Esophagus squamous epithelium (tissue), 5 donors: ENCODE measurements at regions not wholly inside any gene's neighbourhood (a gene's known extent, or its start where the extent isn't known, plus 50 kb on each side); places are given as distances from the start of the nearest gene placed in this dataset.

Source experiments
- DNase-seq: peaks from one replicate; lab custom pipeline; 2025; lab: John Stamatoyannopoulos, UW
- H3K27ac ChIP-seq, 4 donors: fragments of 200-600 bp; sonication (generic); one replicate each; pipeline ENCODE4 v1.5.1; 2016 to 2019; ENCODE audit warnings: mild to moderate bottlenecking in 1 of 4
- H3K27me3 ChIP-seq, 4 donors: fragments of 200-600 bp; sonication (generic); 1 replicate in 3 of 4; 2 replicates in 1 of 4; pipeline versions ENCODE4 v1.5.1 to v1.6.0; 2017 to 2021; ENCODE audit warnings: antibody characterized with exemption in 1 of 4
- H3K36me3 ChIP-seq, 3 donors: fragments of 200-600 bp; sonication (generic); one replicate each; pipeline ENCODE4 v1.5.1; 2016 to 2019
- H3K4me1 ChIP-seq, 3 donors: fragments of 200-600 bp; sonication (generic); one replicate each; pipeline ENCODE4 v1.5.1; 2017 to 2019
- H3K4me3 ChIP-seq, 4 donors: fragments of 200-600 bp; sonication (generic); 1 replicate in 3 of 4; 2 replicates in 1 of 4; pipeline ENCODE4 v1.5.1; 2016 to 2019; ENCODE audit warnings: mild to moderate bottlenecking in 2 of 4, moderate library complexity in 1 of 4
- H3K9me3 ChIP-seq, 3 donors: fragments of 200-600 bp; sonication (generic); one replicate each; pipeline ENCODE4 v1.5.1; 2016 to 2019
- CTCF ChIP-seq, 6 experiments: fragments of 450-650 bp in 4 of 6; fragments of 200-600 bp in 2 of 6; sonication (generic) in 2 of 6; IDR thresholded peaks; one replicate each; pipeline ENCODE4 v1.5.1; 2016 to 2019; ENCODE audit warnings: antibody characterized with exemption in 6 of 6, mild to moderate bottlenecking in 4 of 6, moderate library complexity in 4 of 6
- POLR2A ChIP-seq, 4 donors: fragments of 450-650 bp; IDR thresholded peaks; one replicate each; pipeline ENCODE4 v1.6.1; 2017; ENCODE audit warnings: antibody characterized with exemption in 4 of 4, mild to moderate bottlenecking in 4 of 4, moderate library complexity in 3 of 4
- WGBS, 2 donors: methylation state at CpG; one replicate each; pipeline ENCODE4 v1.1.5; 2018; 5-methylcytosine and 5-hydroxymethylcytosine counted together
- intact Hi-C: fragments of 100-400 bp; cut with DNase I; formaldehyde crosslinking; loops from one replicate; pipeline ENCODE4 v1.15.0; 2022
- donor health status: DM: yes; HTN: yes; CAD: no.

- DNase-seq: no peak
- no peak overlapping the region for H3K4me3 ChIP-seq
- H3K9me3 ChIP-seq: no peaks in the 10 kb centered on the region
- TF ChIP-seq POLR2A (IDR thresholded peaks at IDR 0.05) (no peak), CTCF (IDR thresholded peaks at IDR 0.05) (no peak)
- H3K27ac ChIP-seq: no peak overlapping the region
- H3K36me3 ChIP-seq: no peaks in the 10 kb centered on the region
- no peaks in the 10 kb centered on the region for H3K4me1 ChIP-seq
- no peaks in the 10 kb centered on the region for H3K27me3 ChIP-seq
- intact Hi-C loops: no loop called here
Observed at GRCh38 chr5:50927953-50928352, 261.5 kb downstream of the PARP8 start.

GRCh38 chr5:50929174-50929573 lies 262.7 kb downstream of the PARP8 start:
- H3K27me3 ChIP-seq: no peaks in the 10 kb centered on the region
- intact Hi-C loops: no loop called here
- no peak for DNase-seq
- no peak overlapping the region for H3K27ac ChIP-seq
- H3K4me1 ChIP-seq: no peaks in the 10 kb centered on the region
- WGBS, 2 donors: 37 to 57% methylated on average over 3 of the region's 3 CpGs
- no peaks in the 10 kb centered on the region for H3K36me3 ChIP-seq
- no peak for TF ChIP-seq CTCF (IDR thresholded peaks at IDR 0.05)
- no peak overlapping the region for H3K4me3 ChIP-seq
- H3K9me3 ChIP-seq: no peaks in the 10 kb centered on the region

GRCh38 chr5:50934343-50934742 lies 267.9 kb downstream of the PARP8 start:
- H3K27me3 ChIP-seq: no peaks in the 10 kb centered on the region
- intact Hi-C loops: no loop called here
- TF ChIP-seq POLR2A (IDR thresholded peaks at IDR 0.05): no peak
- TF ChIP-seq CTCF (IDR thresholded peaks at IDR 0.05): no peak

GRCh38 chr5:50945139-50945538 lies 278.7 kb downstream of the PARP8 start:
- Histone ChIP-seq H3K36me3 (no peaks in the 10 kb centered on the region), H3K4me3 (no peak overlapping the region), H3K27ac (no peak overlapping the region), H3K4me1 (no peaks in the 10 kb centered on the region), H3K9me3 (no peaks in the 10 kb centered on the region), H3K27me3 (no peaks in the 10 kb centered on the region)
- no CpG with 5 or more reads among the region's 2 CpGs for WGBS, 2 donors
- intact Hi-C loops: no loop called here
- no peak for TF ChIP-seq POLR2A (IDR thresholded peaks at IDR 0.05)
- TF ChIP-seq CTCF (IDR thresholded peaks at IDR 0.05): no peak
- DNase-seq: no peak

More at GRCh38 chr5:50934343-50934742, 267.9 kb downstream of the PARP8 start:
- WGBS, 2 donors: 34 to 58% methylated on average over 2 of the region's 2 CpGs
- no peaks in the 10 kb centered on the region for H3K36me3 ChIP-seq
- H3K27ac ChIP-seq: no peak overlapping the region
- H3K4me3 ChIP-seq: no peak overlapping the region
- no peaks in the 10 kb centered on the region for H3K4me1 ChIP-seq
- no peaks in the 10 kb centered on the region for H3K9me3 ChIP-seq
- no peak for DNase-seq

GRCh38 chr5:50947906-50948683 lies 281.7 kb downstream of the PARP8 start:
- Histone ChIP-seq H3K4me3 (no peak overlapping the region), H3K36me3 (no peaks in the 10 kb centered on the region), H3K27me3 (no peaks in the 10 kb centered on the region), H3K27ac (no peak overlapping the region), H3K9me3 (no peaks in the 10 kb centered on the region), H3K4me1 (no peaks in the 10 kb centered on the region)
- no peak for TF ChIP-seq CTCF (IDR thresholded peaks at IDR 0.05)
- TF ChIP-seq POLR2A (IDR thresholded peaks at IDR 0.05): no peak
- 66 to 67% methylated on average over 6 of the region's 6 CpGs for WGBS, 2 donors
- intact Hi-C loops: no loop called here
- DNase-seq: no peak
